ENCODE measurements at regions not wholly inside any gene's neighbourhood (a gene's known extent, or its start where the extent isn't known, plus 50 kb on each side); places are given as distances from the start of the nearest gene placed in this dataset.

GRCh38 chr13:50626101-50626547 lies 217.4 kb downstream of the DLEU7 start:
- Histone ChIP-seq H2AK5ac (ENCODE audit: insufficient read length, low read length) (no peak overlapping the region), H3K14ac (ENCODE audit: insufficient read depth, low read length) (no peak overlapping the region), H3K56ac (ENCODE audit: insufficient read length, low read depth, low read length) (no peak overlapping the region), H3K9me3 (ENCODE audit: control insufficient read depth, low read depth, low read length) (no peaks in the 10 kb centered on the region), H3K79me1 (ENCODE audit: insufficient read depth, low read depth, low read length, poor library complexity, severe bottlenecking) (no peaks in the 10 kb centered on the region), H3K27me3 (ENCODE audit: insufficient read depth, low read length) (no peaks in the 10 kb centered on the region; the same call in 1 of the 2 replicates), H3K27ac (ENCODE audit: insufficient read length, low read depth, low read length) (no peak overlapping the region), H4K91ac (ENCODE audit: insufficient read length, low read depth, low read length) (no peak overlapping the region), H3K79me2 (ENCODE audit: insufficient read depth, low read length) (no peaks in the 10 kb centered on the region), H3K23me2 (ENCODE audit: insufficient read length, low read depth, low read length, poor library complexity, severe bottlenecking) (no peaks in the 10 kb centered on the region), H3K4me1 (ENCODE audit: insufficient read depth, low read length) (no peaks in the 10 kb centered on the region), H2BK12ac (ENCODE audit: insufficient read length, low read depth, low read length) (no peak overlapping the region), H2BK5ac (ENCODE audit: insufficient read length, low read length) (no peak overlapping the region), H4K20me1 (ENCODE audit: control insufficient read depth, insufficient read depth, insufficient read length) (no peaks in the 10 kb centered on the region), H2BK120ac (ENCODE audit: low read depth, low read length, poor library complexity, severe bottlenecking) (no peak overlapping the region), H4K8ac (replicated peaks; ENCODE audit: insufficient read length, low read depth, low read length) (no peak overlapping the region), H3T11ph (ENCODE audit: low read length) (no peak overlapping the region), H2BK20ac (ENCODE audit: low read depth, low read length, poor library complexity, severe bottlenecking) (no peak overlapping the region), H2BK15ac (ENCODE audit: low read depth, low read length) (no peak overlapping the region), H3K18ac (ENCODE audit: insufficient read length, low read depth, low read length) (no peak overlapping the region), H3K4ac (ENCODE audit: low read depth, low read length) (no peak overlapping the region), H2AFZ (ENCODE audit: low read length) (no peak overlapping the region), H3K23ac (ENCODE audit: insufficient read length, low read depth, low read length) (no peak overlapping the region), H3K9ac (ENCODE audit: extremely low read depth, insufficient read length, low read length) (no peak overlapping the region), H3K4me2 (ENCODE audit: insufficient read depth, insufficient read length, low read length) (no peak overlapping the region), H4K5ac (ENCODE audit: insufficient read length, low read depth, low read length) (no peak overlapping the region)
- WGBS (ENCODE audit: extremely low coverage, insufficient read length, low lambda C conversion rate): no CpG with 5 or more reads among the region's 3 CpGs
- H3K4me1 Mint-ChIP-seq: no peaks in the 10 kb centered on the region
- no peak overlapping the region for H3K27ac Mint-ChIP-seq
- no peaks in the 10 kb centered on the region; a peak in 1 of 5 replicates for H3K9me3 Mint-ChIP-seq
- DNase-seq: no peak
- H3K27me3 Mint-ChIP-seq (ENCODE audit: low read depth): no peaks in the 10 kb centered on the region; the same call in none of the 2 replicates
- TF ChIP-seq CTCF (conservative IDR thresholded peaks at IDR 0.05): no peak
- no peak overlapping the region for H3K4me3 Mint-ChIP-seq
- no peaks in the 10 kb centered on the region for H3K36me3 Mint-ChIP-seq (ENCODE audit: insufficient read depth in 1 of 3, low read depth in 3 of 3)

Measured in H9 (cell line).